DND-41 (cell line): ENCODE measurements at regions not wholly inside any gene's neighbourhood (a gene's known extent, or its start where the extent isn't known, plus 50 kb on each side); places are given as distances from the start of the nearest gene placed in this dataset.

Source experiments
- ATAC-seq: fragments of 200-7000 bp; cut with Tn5 transposase; 3 replicates; pipeline ENCODE4 v1.9.1; 2021; ENCODE audit warnings: low read depth; ENCODE audit not compliant: insufficient read depth
- DNase-seq: peaks from one replicate; pipeline ENCODE4 v3.0.0-alpha.2; 2020
- H2AFZ ChIP-seq: 2 replicates; pipeline ENCODE4 v1.6.0; 2012; ENCODE audit warnings: low read depth, low read length
- H3K27ac ChIP-seq: 2 replicates; pipeline ENCODE4 v1.5.1; 2012; ENCODE audit warnings: low read length, inconsistent platforms
- H3K27me3 ChIP-seq: fragments of 200-600 bp; sonication (generic); 2 replicates; pipeline ENCODE4 v1.6.0; 2012; ENCODE audit warnings: low read length, mild to moderate bottlenecking, inconsistent platforms; ENCODE audit not compliant: insufficient read depth, poor library complexity
- H3K36me3 ChIP-seq: 2 replicates; pipeline ENCODE4 v1.5.1; 2012; ENCODE audit warnings: low read length, inconsistent platforms; ENCODE audit not compliant: insufficient read depth
- H3K4me1 ChIP-seq: 2 replicates; pipeline ENCODE4 v1.5.1; 2012; ENCODE audit warnings: mild to moderate bottlenecking, low read length; ENCODE audit not compliant: insufficient read depth
- H3K4me2 ChIP-seq: 2 replicates; pipeline ENCODE4 v1.6.0; 2012; ENCODE audit warnings: mild to moderate bottlenecking, moderate library complexity, low read length, inconsistent platforms; ENCODE audit not compliant: insufficient read depth
- H3K4me3 ChIP-seq, 2 experiments: fragments of 200-600 bp in 1 of 2; shearing (Covaris generic) in 1 of 2; 2 replicates each; pipeline ENCODE4 v1.5.1; 2012 to 2016; ENCODE audit warnings: inconsistent platforms in 2 of 2, low read length in 2 of 2, mild to moderate bottlenecking in 2 of 2, low read depth in 1 of 2, moderate library complexity in 1 of 2
- H3K79me2 ChIP-seq: 2 replicates; pipeline ENCODE4 v1.6.0; 2012; ENCODE audit warnings: low read length, inconsistent platforms; ENCODE audit not compliant: insufficient read depth
- H3K9ac ChIP-seq: 2 replicates; pipeline ENCODE4 v1.6.0; 2012; ENCODE audit warnings: low read depth, mild to moderate bottlenecking, inconsistent platforms, low read length, moderate library complexity
- H3K9me3 ChIP-seq: 2 replicates; pipeline ENCODE4 v1.5.1; 2012; ENCODE audit warnings: low read length, moderate library complexity, mild to moderate bottlenecking, inconsistent platforms; ENCODE audit not compliant: insufficient read depth, severe bottlenecking
- H4K20me1 ChIP-seq: 2 replicates; pipeline ENCODE4 v1.6.0; 2012; ENCODE audit warnings: low read length; ENCODE audit not compliant: insufficient read depth
- EZH2 ChIP-seq: IDR thresholded peaks from 3 replicates; pipeline ENCODE4 v1.6.1; 2012; ENCODE audit warnings: borderline replicate concordance, low read depth, mild to moderate bottlenecking, moderate library complexity, low read length, inconsistent platforms; ENCODE audit not compliant: severe bottlenecking
- TF ChIP-seq, protein P1 (sequence below): IDR thresholded peaks from 2 replicates; pipeline ENCODE4 v1.5.1; 2012; ENCODE audit warnings: borderline replicate concordance, low read length, moderate library complexity, mild to moderate bottlenecking; ENCODE audit not compliant: poor library complexity, severe bottlenecking; ENCODE audit errors: extremely low read depth

DNA sequence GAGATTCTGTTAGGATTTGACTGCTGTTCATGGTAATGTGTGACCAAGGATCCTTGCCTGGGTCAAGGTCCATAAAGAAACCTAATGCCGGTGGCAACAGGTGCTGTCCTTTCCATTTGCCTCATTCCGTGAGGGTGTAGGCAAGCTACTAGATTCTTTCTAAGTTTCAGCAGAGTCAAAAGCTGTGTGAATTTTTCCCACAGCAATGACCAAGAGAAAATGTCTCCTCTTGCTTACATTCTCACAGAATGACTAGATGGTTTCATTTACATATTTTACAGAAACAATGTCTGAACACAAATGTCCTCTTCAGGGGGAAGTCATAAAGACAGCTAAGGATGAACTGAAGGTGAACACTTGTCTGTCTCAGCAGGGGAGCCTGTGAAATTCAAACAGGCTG lies 75.3 kb upstream of the SV2C start:
- H2AFZ ChIP-seq: no peak overlapping the region
- DNase-seq (no peak), ATAC-seq (no peak)
- no peak overlapping the region for H3K9ac ChIP-seq
- TF ChIP-seq EZH2: no peak
- TF ChIP-seq, protein P1, sequence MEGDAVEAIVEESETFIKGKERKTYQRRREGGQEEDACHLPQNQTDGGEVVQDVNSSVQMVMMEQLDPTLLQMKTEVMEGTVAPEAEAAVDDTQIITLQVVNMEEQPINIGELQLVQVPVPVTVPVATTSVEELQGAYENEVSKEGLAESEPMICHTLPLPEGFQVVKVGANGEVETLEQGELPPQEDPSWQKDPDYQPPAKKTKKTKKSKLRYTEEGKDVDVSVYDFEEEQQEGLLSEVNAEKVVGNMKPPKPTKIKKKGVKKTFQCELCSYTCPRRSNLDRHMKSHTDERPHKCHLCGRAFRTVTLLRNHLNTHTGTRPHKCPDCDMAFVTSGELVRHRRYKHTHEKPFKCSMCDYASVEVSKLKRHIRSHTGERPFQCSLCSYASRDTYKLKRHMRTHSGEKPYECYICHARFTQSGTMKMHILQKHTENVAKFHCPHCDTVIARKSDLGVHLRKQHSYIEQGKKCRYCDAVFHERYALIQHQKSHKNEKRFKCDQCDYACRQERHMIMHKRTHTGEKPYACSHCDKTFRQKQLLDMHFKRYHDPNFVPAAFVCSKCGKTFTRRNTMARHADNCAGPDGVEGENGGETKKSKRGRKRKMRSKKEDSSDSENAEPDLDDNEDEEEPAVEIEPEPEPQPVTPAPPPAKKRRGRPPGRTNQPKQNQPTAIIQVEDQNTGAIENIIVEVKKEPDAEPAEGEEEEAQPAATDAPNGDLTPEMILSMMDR: no peak
- no peaks in the 10 kb centered on the region for H3K79me2 ChIP-seq
- H3K36me3 ChIP-seq: no peaks in the 10 kb centered on the region
- no peaks in the 10 kb centered on the region for H3K4me1 ChIP-seq
- no peaks in the 10 kb centered on the region for H3K9me3 ChIP-seq
- no peak overlapping the region for H3K27ac ChIP-seq
- H3K4me3 ChIP-seq: no peak overlapping the region
- H3K27me3 ChIP-seq: no peaks in the 10 kb centered on the region
- no peak overlapping the region for H3K4me2 ChIP-seq
- no peaks in the 10 kb centered on the region for H4K20me1 ChIP-seq

DNA sequence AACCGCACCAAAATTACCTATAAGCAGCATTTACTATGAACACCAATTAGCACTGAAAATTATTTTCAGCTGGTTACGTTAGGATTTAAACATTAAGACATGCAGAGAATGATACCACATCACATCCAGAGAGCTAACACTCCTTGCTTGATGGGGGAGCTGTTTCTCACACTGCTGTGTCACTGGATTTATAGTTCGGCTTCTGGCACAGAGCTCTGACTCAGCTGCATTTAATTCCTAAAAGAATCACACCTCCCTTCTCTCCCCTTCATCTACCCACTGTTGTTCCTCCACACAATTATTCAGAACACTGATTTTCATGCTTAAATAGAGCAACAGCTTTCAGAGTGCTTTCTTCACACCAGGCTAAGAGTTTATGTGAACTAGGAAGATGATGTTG lies 82.6 kb upstream of the SV2C start:
- no peaks in the 10 kb centered on the region for H3K9me3 ChIP-seq
- DNase-seq (no peak), ATAC-seq (no peak)
- no peaks in the 10 kb centered on the region for H3K36me3 ChIP-seq
- H4K20me1 ChIP-seq: no peaks in the 10 kb centered on the region
- H3K79me2 ChIP-seq: no peaks in the 10 kb centered on the region
- no peak overlapping the region for H2AFZ ChIP-seq
- H3K27me3 ChIP-seq: no peaks in the 10 kb centered on the region
- H3K9ac ChIP-seq: no peak overlapping the region
- TF ChIP-seq, protein P1: no peak
- TF ChIP-seq EZH2: no peak
- H3K4me3 ChIP-seq: no peak overlapping the region
- no peak overlapping the region for H3K27ac ChIP-seq
- H3K4me2 ChIP-seq: no peak overlapping the region
- no peaks in the 10 kb centered on the region for H3K4me1 ChIP-seq

DNA sequence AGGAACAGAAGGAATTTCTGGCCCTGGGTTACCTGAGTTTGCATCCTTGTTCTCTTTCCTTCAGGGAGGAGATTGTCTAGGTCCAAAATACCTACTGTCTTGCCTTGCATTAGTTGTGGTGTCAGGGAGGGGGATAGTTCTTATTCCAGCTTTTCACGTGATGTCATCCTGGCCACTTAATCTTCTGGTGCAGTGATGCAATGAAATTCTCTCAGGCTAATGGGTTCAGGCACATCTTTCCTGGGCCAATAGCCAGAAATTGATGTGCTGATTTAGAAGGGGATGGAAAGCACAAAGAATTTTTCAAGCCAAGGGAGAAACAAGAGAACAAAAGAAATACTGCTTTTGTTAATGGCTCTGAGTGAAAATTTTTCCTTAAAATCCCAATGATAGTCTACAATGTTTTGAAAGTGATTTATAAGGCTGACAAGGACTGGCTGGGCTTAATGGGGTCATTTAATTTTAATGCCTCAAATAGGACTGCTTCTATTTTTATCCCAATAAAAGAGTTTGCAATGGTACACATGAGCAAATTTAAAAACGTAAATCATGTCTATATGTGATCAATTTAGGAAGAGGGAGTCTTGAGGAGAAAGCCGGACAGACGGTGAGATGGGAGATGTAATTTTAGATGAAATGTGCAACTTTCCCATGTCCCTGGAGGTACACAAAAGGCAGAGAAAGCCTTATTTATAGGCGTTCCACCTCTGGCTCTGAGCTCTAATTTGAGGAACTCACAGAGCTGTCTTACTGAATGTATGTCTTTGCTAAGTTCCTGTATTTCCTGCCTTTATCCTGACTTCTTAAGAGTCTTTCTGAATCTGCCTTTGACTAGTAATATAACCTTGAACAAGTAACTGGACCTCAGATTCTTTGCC lies 89.3 kb upstream of the SV2C start:
- Histone ChIP-seq H3K4me3 (no peak overlapping the region), H3K79me2 (no peaks in the 10 kb centered on the region), H3K4me2 (no peak overlapping the region), H4K20me1 (no peaks in the 10 kb centered on the region), H3K4me1 (no peaks in the 10 kb centered on the region), H3K9me3 (no peaks in the 10 kb centered on the region), H3K27me3 (no peaks in the 10 kb centered on the region), H3K36me3 (no peaks in the 10 kb centered on the region), H2AFZ (no peak overlapping the region), H3K27ac (no peak overlapping the region), H3K9ac (no peak overlapping the region)
- TF ChIP-seq, protein P1: no peak
- TF ChIP-seq EZH2: no peak
- ATAC-seq: no peak
- no peak for DNase-seq
